GM12878 (cell line): ENCODE measurements at regions not wholly inside any gene's neighbourhood (a gene's known extent, or its start where the extent isn't known, plus 50 kb on each side); places are given as distances from the start of the nearest gene placed in this dataset.

ENCODE experiments used
- ATAC-seq: fragments of 200-7000 bp; cut with Tn5 transposase; 3 replicates; pipeline ENCODE4 v1.9.1; 2020; ENCODE audit warnings: mild to moderate bottlenecking, moderate library complexity
- BruUV-seq: library from RNA; stranded (reverse); fragments of 400-500 nt; replicated peaks from 2 replicates; lab custom pipeline; 2021; lab: Mats Ljungman, UMichigan
- CTCF ChIA-PET: fragments of 300-600 bp; sonication (Branson Sonifier 250); formaldehyde crosslinking; extraction: SDS; loops from one replicate; lab custom pipeline; 2021; ENCODE audit warnings: inconsistent platforms; lab: Yijun Ruan, JAX
- POLR2A ChIA-PET: fragments of 350-600 bp; formaldehyde crosslinking; extraction: SDS; loops from one replicate; lab custom pipeline; 2021; ENCODE audit warnings: inconsistent platforms; lab: Charles Lee
- RAD21 ChIA-PET: fragments of 300-600 bp; sonication (Branson Sonifier 250); formaldehyde crosslinking; loops from one replicate; lab custom pipeline; 2023; ENCODE audit warnings: antibody characterized with exemption; ENCODE audit not compliant: unreplicated experiment; lab: Charles Lee
- SMC1A ChIA-PET: fragments of 300-600 bp; sonication (Branson Sonifier 250); formaldehyde crosslinking; loops from one replicate; lab custom pipeline; 2023; ENCODE audit not compliant: unreplicated experiment, uncharacterized antibody; lab: Charles Lee
- DNase-seq: peaks from one replicate; pipeline ENCODE4 v3.0.0-alpha.2; 2011; ENCODE audit warnings: low read depth, low spot score
- FAIRE-seq: peaks from 3 replicates; lab custom pipeline; 2011; peaks lifted over from hg19 to GRCh38; lab: Jason Lieb, UNC
- H2AFZ ChIP-seq: 2 replicates; pipeline ENCODE4 v1.6.0; 2011; ENCODE audit warnings: low read depth, low read length, control low read depth; ENCODE audit not compliant: control insufficient read depth
- H3K27ac ChIP-seq: 2 replicates; pipeline ENCODE4 v1.5.1; 2011; ENCODE audit warnings: control low read depth; ENCODE audit not compliant: control insufficient read depth, insufficient read depth
- H3K27me3 ChIP-seq, 2 experiments: replicated peaks in 1 of 2; 2 replicates each; pipeline versions ENCODE4 v1.6.0 to v1.6.1; 2011; ENCODE audit warnings: low read length in 1 of 2; ENCODE audit not compliant: control insufficient read depth in 2 of 2, insufficient read depth in 2 of 2
- H3K36me3 ChIP-seq, 2 experiments: 2 replicates each; pipeline ENCODE4 v1.5.1; 2011; ENCODE audit warnings: low read length in 1 of 2; ENCODE audit not compliant: control insufficient read depth in 2 of 2, insufficient read depth in 2 of 2
- H3K4me1 ChIP-seq: 2 replicates; pipeline ENCODE4 v1.6.1; 2011; ENCODE audit warnings: mild to moderate bottlenecking, low read length, moderate library complexity, mixed read lengths; ENCODE audit not compliant: control insufficient read depth, insufficient read depth
- H3K4me2 ChIP-seq: 2 replicates; pipeline ENCODE4 v1.6.0; 2011; ENCODE audit warnings: control low read depth; ENCODE audit not compliant: control insufficient read depth, insufficient read depth
- H3K4me3 ChIP-seq: fragments of 200-600 bp; sonication (generic); 2 replicates; pipeline ENCODE4 v1.5.1; 2016
- H3K79me2 ChIP-seq: 2 replicates; pipeline ENCODE4 v1.6.0; 2011; ENCODE audit warnings: low read length; ENCODE audit not compliant: control insufficient read depth, insufficient read depth
- H3K9ac ChIP-seq: 2 replicates; pipeline ENCODE4 v1.8.0; 2011; ENCODE audit warnings: low read length, control low read depth, mixed read lengths; ENCODE audit not compliant: control insufficient read depth, insufficient read depth
- H3K9me3 ChIP-seq: replicated peaks from 3 replicates; pipeline ENCODE4 v1.5.1; 2011; ENCODE audit warnings: mild to moderate bottlenecking, low read length; ENCODE audit not compliant: control insufficient read depth, insufficient read depth
- H4K20me1 ChIP-seq: 2 replicates; pipeline ENCODE4 v1.6.0; 2011; ENCODE audit not compliant: control insufficient read depth, insufficient read depth
- BHLHE40 ChIP-seq, 2 experiments: fragments of 450-650 bp in 1 of 2; IDR thresholded peaks; 2 replicates each; pipeline ENCODE4 v1.6.1; 2011 to 2017; ENCODE audit warnings: low read depth in 2 of 2, borderline replicate concordance in 1 of 2, improper control_type of control experiment in 1 of 2, low read length in 1 of 2, mild to moderate bottlenecking in 1 of 2
- CEBPB ChIP-seq, 2 experiments: fragments of 150-350 bp in 1 of 2; IDR thresholded peaks; 2 replicates each; pipeline ENCODE4 v1.6.1; 2012 to 2014; ENCODE audit warnings: low read depth in 2 of 2, low read length in 2 of 2, borderline replicate concordance in 1 of 2, inconsistent platforms in 1 of 2
- FOXK2 ChIP-seq: fragments of 450-650 bp; IDR thresholded peaks from 2 replicates; pipeline ENCODE4 v1.6.1; 2017; ENCODE audit warnings: mild to moderate bottlenecking, moderate library complexity
- MTA2 ChIP-seq: fragments of 450-650 bp; IDR thresholded peaks from 2 replicates; pipeline ENCODE4 v1.6.1; 2016; ENCODE audit warnings: low read depth, mild to moderate bottlenecking, moderate library complexity
- MYB ChIP-seq: fragments of 150-350 bp; IDR thresholded peaks from 2 replicates; pipeline ENCODE4 v1.6.1; 2014; ENCODE audit warnings: mild to moderate bottlenecking, low read depth, low read length, borderline replicate concordance
- NFXL1 ChIP-seq: fragments of 450-650 bp; IDR thresholded peaks from 2 replicates; pipeline ENCODE4 v1.6.1; 2017; ENCODE audit warnings: antibody characterized with exemption, mild to moderate bottlenecking, borderline replicate concordance
- SIN3A ChIP-seq: IDR thresholded peaks from 2 replicates; pipeline ENCODE4 v1.6.1; 2012; ENCODE audit warnings: low read depth, low read length, improper control_type of control experiment
- ZNF24 ChIP-seq: fragments of 450-650 bp; IDR thresholded peaks from 2 replicates; pipeline ENCODE4 v1.6.1; 2017; ENCODE audit warnings: antibody characterized with exemption, mild to moderate bottlenecking
- WGBS: methylation state at CpG from one replicate; pipeline ENCODE4 v1.1.6; 2016; ENCODE audit warnings: low lambda C conversion rate; ENCODE audit not compliant: insufficient replicate concordance, insufficient coverage; ENCODE audit errors: missing lambda C conversion rate; 5-methylcytosine and 5-hydroxymethylcytosine counted together
- in situ Hi-C: fragments of 300-500 bp; cut with MboI; formaldehyde crosslinking; loops from 9 replicates; pipeline ENCODE4 v1.14.3; 2018; ENCODE audit warnings: mixed read lengths
- intact Hi-C: fragments of 100-400 bp; cut with micrococcal nuclease; formaldehyde crosslinking; loops from one replicate; pipeline ENCODE4 v1.14.2; 2022; ENCODE audit not compliant: unreplicated experiment
- TF ChIP-seq, protein P1 (sequence below): fragments of 450-650 bp; IDR thresholded peaks from 2 replicates; pipeline ENCODE4 v1.6.1; 2016; ENCODE audit warnings: mild to moderate bottlenecking, moderate library complexity, borderline replicate concordance
- TF ChIP-seq, protein P2 (sequence below): fragments of 450-650 bp; IDR thresholded peaks from 2 replicates; pipeline ENCODE4 v1.6.1; 2014; ENCODE audit warnings: mild to moderate bottlenecking

GRCh38 chr10:6794441-6794840 lies 214.4 kb upstream of the PRKCQ start (continued):
- TF ChIP-seq, protein P1, sequence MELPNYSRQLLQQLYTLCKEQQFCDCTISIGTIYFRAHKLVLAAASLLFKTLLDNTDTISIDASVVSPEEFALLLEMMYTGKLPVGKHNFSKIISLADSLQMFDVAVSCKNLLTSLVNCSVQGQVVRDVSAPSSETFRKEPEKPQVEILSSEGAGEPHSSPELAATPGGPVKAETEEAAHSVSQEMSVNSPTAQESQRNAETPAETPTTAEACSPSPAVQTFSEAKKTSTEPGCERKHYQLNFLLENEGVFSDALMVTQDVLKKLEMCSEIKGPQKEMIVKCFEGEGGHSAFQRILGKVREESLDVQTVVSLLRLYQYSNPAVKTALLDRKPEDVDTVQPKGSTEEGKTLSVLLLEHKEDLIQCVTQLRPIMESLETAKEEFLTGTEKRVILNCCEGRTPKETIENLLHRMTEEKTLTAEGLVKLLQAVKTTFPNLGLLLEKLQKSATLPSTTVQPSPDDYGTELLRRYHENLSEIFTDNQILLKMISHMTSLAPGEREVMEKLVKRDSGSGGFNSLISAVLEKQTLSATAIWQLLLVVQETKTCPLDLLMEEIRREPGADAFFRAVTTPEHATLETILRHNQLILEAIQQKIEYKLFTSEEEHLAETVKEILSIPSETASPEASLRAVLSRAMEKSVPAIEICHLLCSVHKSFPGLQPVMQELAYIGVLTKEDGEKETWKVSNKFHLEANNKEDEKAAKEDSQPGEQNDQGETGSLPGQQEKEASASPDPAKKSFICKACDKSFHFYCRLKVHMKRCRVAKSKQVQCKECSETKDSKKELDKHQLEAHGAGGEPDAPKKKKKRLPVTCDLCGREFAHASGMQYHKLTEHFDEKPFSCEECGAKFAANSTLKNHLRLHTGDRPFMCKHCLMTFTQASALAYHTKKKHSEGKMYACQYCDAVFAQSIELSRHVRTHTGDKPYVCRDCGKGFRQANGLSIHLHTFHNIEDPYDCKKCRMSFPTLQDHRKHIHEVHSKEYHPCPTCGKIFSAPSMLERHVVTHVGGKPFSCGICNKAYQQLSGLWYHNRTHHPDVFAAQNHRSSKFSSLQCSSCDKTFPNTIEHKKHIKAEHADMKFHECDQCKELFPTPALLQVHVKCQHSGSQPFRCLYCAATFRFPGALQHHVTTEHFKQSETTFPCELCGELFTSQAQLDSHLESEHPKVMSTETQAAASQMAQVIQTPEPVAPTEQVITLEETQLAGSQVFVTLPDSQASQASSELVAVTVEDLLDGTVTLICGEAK = no peak
- TF ChIP-seq BHLHE40 (IDR thresholded peaks at IDR 0.05; ENCODE audit: borderline replicate concordance in 1 of 2, low read depth in 2 of 2, low read length in 1 of 2) (no peak), NFXL1 (no peak), MTA2 (no peak), SIN3A (no peak), MYB (no peak)
- TF ChIP-seq, protein P2, sequence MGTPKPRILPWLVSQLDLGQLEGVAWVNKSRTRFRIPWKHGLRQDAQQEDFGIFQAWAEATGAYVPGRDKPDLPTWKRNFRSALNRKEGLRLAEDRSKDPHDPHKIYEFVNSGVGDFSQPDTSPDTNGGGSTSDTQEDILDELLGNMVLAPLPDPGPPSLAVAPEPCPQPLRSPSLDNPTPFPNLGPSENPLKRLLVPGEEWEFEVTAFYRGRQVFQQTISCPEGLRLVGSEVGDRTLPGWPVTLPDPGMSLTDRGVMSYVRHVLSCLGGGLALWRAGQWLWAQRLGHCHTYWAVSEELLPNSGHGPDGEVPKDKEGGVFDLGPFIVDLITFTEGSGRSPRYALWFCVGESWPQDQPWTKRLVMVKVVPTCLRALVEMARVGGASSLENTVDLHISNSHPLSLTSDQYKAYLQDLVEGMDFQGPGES = no peak

- POLR2A ChIA-PET = no interaction called here
- Histone ChIP-seq H3K9ac (no peak overlapping the region), H3K4me3 (no peak overlapping the region), H3K27ac (no peak overlapping the region), H3K4me1 (no peaks in the 10 kb centered on the region), H3K4me2 (no peak overlapping the region), H3K36me3 (no peaks in the 10 kb centered on the region), H3K9me3 (no peaks in the 10 kb centered on the region), H4K20me1 (no peaks in the 10 kb centered on the region), H3K27me3 (no peaks in the 10 kb centered on the region), H2AFZ (no peak overlapping the region), H3K79me2 (no peaks in the 10 kb centered on the region)
- in situ Hi-C loops = no loop called here
- RAD21 ChIA-PET = no interaction called here
- SMC1A ChIA-PET = no interaction called here
- CTCF ChIA-PET = no interaction called here
- 28% methylated on average over 7 of the region's 7 CpGs for WGBS
- no TSS peak for BruUV-seq
- intact Hi-C loops = no loop called here
- TF ChIP-seq ZNF24 (no peak), CEBPB (IDR thresholded peaks at IDR 0.05; ENCODE audit: borderline replicate concordance in 1 of 2, low read depth in 2 of 2, low read length in 2 of 2) (no peak), FOXK2 (no peak)
- DNase-seq (no peak), FAIRE-seq (no peak), ATAC-seq (no peak)
Measured at GRCh38 chr10:6788731-6789130, 208.7 kb upstream of the PRKCQ start.
